ENCODE measurements at regions not wholly inside any gene's neighbourhood (a gene's known extent, or its start where the extent isn't known, plus 50 kb on each side); places are given as distances from the start of the nearest gene placed in this dataset.

GRCh38 chr1:11364170-11364569 is 91.2 kb downstream of the UBIAD1 start:
- TF ChIP-seq, protein P1, sequence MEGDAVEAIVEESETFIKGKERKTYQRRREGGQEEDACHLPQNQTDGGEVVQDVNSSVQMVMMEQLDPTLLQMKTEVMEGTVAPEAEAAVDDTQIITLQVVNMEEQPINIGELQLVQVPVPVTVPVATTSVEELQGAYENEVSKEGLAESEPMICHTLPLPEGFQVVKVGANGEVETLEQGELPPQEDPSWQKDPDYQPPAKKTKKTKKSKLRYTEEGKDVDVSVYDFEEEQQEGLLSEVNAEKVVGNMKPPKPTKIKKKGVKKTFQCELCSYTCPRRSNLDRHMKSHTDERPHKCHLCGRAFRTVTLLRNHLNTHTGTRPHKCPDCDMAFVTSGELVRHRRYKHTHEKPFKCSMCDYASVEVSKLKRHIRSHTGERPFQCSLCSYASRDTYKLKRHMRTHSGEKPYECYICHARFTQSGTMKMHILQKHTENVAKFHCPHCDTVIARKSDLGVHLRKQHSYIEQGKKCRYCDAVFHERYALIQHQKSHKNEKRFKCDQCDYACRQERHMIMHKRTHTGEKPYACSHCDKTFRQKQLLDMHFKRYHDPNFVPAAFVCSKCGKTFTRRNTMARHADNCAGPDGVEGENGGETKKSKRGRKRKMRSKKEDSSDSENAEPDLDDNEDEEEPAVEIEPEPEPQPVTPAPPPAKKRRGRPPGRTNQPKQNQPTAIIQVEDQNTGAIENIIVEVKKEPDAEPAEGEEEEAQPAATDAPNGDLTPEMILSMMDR (IDR thresholded peaks at IDR 0.05): peak; percentile 43
- Mint-ChIP-seq H3K36me3 (ENCODE audit: low read depth) (no peaks in the 10 kb centered on the region), H3K27me3 (ENCODE audit: low read depth) (peaks cover 29% of the 10 kb centered on the region), H3K4me1 (ENCODE audit: low read depth) (no peaks in the 10 kb centered on the region), H3K4me3 (ENCODE audit: unreplicated experiment) (no peak overlapping the region), H3K9me3 (ENCODE audit: low read depth) (no peaks in the 10 kb centered on the region), H3K27ac (ENCODE audit: unreplicated experiment) (no peak overlapping the region)
- no peak for DNase-seq (ENCODE audit: low spot score)

GRCh38 chr1:11365744-11366387 is 92.9 kb downstream of the UBIAD1 start:
- Mint-ChIP-seq H3K27me3 (ENCODE audit: low read depth) (peaks cover 29% of the 10 kb centered on the region), H3K4me3 (ENCODE audit: unreplicated experiment) (no peak overlapping the region), H3K9me3 (ENCODE audit: low read depth) (no peaks in the 10 kb centered on the region), H3K4me1 (ENCODE audit: low read depth) (no peaks in the 10 kb centered on the region), H3K27ac (ENCODE audit: unreplicated experiment) (no peak overlapping the region), H3K36me3 (ENCODE audit: low read depth) (no peaks in the 10 kb centered on the region)
- no peak for DNase-seq (ENCODE audit: low spot score)
- TF ChIP-seq, protein P1 (IDR thresholded peaks at IDR 0.05): no peak

DNA sequence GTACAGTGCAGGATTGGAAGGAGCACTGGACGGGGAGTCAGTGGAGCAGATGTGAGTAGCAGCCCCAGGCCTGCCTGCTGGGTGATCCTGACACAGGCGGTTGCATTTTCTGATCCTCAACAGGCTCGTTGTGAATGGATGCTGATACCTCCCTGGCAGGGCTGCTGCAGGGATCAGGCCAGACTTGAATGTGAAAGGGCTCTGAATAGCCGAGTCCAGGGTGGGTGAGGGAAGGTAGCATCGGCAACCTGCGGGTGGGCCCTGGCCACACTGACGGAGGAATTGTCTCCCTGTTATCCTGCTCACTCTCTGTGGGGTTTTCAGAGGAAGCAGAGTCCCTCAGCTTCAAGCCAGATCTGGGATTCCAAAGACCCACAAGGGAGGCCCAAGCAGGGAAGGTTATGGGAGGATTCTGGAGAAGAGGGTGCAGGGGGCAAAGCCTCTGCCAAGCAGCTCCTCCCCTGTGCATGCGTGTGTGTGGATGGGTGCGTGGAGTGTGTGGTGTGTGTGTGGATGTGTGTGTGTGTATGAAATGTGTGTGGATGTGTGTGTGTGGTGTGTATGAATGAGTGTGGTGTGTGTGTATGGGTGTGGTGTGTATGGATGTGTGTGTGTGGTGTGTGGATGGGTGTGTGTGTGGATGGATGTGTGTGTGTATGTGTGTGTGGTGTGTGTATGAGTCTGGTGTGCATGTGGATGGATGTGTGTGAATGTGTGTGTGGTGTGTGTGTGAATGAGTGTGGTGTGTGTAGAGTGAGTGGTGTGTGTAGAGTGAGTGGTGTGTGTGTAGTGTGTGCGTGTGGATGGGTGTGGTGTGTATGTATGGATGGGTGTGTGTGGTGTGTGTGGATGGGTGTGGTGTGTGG is 100.3 kb downstream of the UBIAD1 start:
- no peaks in the 10 kb centered on the region for H3K36me3 Mint-ChIP-seq (ENCODE audit: low read depth)
- H3K9me3 Mint-ChIP-seq (ENCODE audit: low read depth): no peaks in the 10 kb centered on the region
- no peak overlapping the region for H3K4me3 Mint-ChIP-seq (ENCODE audit: unreplicated experiment)
- TF ChIP-seq, protein P1 (IDR thresholded peaks at IDR 0.05): no peak
- H3K27ac Mint-ChIP-seq (ENCODE audit: unreplicated experiment): no peak overlapping the region
- peaks cover 34% of the 10 kb centered on the region for H3K27me3 Mint-ChIP-seq (ENCODE audit: low read depth)
- no peaks in the 10 kb centered on the region for H3K4me1 Mint-ChIP-seq (ENCODE audit: low read depth)
- DNase-seq (ENCODE audit: low spot score): no peak

GRCh38 chr1:11373895-11374747 is 101.1 kb downstream of the UBIAD1 start:
- H3K27me3 Mint-ChIP-seq (ENCODE audit: low read depth): peaks cover 36% of the 10 kb centered on the region
- H3K4me3 Mint-ChIP-seq (ENCODE audit: unreplicated experiment): no peak overlapping the region
- H3K36me3 Mint-ChIP-seq (ENCODE audit: low read depth): no peaks in the 10 kb centered on the region
- no peak overlapping the region for H3K27ac Mint-ChIP-seq (ENCODE audit: unreplicated experiment)
- DNase-seq (ENCODE audit: low spot score): no peak
- H3K9me3 Mint-ChIP-seq (ENCODE audit: low read depth): no peaks in the 10 kb centered on the region
- H3K4me1 Mint-ChIP-seq (ENCODE audit: low read depth): no peaks in the 10 kb centered on the region
- TF ChIP-seq, protein P1 (IDR thresholded peaks at IDR 0.05): no peak

DNA sequence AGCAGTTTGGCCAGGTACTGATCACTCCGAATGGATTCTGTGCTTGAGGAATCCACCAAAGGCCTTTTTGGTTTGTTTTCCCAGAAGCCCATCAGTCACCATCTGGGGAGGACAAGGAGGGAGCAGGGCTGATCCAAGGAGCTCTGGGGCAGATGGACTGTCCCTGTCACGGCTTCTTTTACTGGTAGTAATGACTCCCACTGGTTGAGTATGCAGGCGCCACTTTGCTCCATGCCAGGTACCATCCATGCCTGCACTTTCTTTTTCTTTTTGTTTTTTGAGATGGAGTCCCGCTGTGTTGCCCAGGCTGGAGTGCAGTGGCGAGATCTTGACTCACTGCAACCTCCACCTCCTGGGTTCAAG is 101.7 kb downstream of the UBIAD1 start:
- H3K27ac Mint-ChIP-seq (ENCODE audit: unreplicated experiment): no peak overlapping the region
- H3K36me3 Mint-ChIP-seq (ENCODE audit: low read depth): no peaks in the 10 kb centered on the region
- TF ChIP-seq, protein P1 (IDR thresholded peaks at IDR 0.05): no peak
- H3K4me3 Mint-ChIP-seq (ENCODE audit: unreplicated experiment): no peak overlapping the region
- no peak for DNase-seq (ENCODE audit: low spot score)
- H3K27me3 Mint-ChIP-seq (ENCODE audit: low read depth): peaks cover 37% of the 10 kb centered on the region
- H3K9me3 Mint-ChIP-seq (ENCODE audit: low read depth): no peaks in the 10 kb centered on the region
- H3K4me1 Mint-ChIP-seq (ENCODE audit: low read depth): no peaks in the 10 kb centered on the region

Measured in chondrocyte (in vitro differentiated cells).